HG02571 (cell line): ENCODE measurements at regions not wholly inside any gene's neighbourhood (a gene's known extent, or its start where the extent isn't known, plus 50 kb on each side); places are given as distances from the start of the nearest gene placed in this dataset.
"Not testable (repeated sequence)": the region's sequence is repeated elsewhere in the genome, so short reads cannot be mapped to it uniquely, and the experiment has no call there.

ENCODE experiments used
- ATAC-seq: cut with Tn5 transposase; IDR thresholded peaks from one replicate; pipeline ENCODE4 v1.9.1; 2021; ENCODE audit warnings: mild to moderate bottlenecking, moderate library complexity; ENCODE audit not compliant: unreplicated experiment

DNA sequence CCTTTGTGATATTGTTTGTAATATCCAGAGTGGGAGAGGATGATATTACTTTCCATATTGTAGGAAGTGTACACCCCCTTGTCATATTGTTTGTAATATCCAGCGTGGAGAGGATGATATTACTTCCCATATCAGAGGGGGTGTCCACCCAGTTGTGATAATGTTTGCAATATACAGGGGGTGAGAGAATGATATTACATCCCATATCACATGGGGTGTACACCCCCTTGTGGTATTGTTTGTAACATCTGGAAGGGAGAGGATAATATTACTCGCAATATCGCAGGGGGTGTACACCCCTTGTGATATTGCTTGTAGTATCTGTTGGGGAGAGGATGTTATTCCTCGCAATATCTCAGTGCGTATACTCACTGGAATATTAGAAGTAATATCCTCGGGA, 61.5 kb downstream of the PRSS23 start:
- ATAC-seq = no peak

DNA sequence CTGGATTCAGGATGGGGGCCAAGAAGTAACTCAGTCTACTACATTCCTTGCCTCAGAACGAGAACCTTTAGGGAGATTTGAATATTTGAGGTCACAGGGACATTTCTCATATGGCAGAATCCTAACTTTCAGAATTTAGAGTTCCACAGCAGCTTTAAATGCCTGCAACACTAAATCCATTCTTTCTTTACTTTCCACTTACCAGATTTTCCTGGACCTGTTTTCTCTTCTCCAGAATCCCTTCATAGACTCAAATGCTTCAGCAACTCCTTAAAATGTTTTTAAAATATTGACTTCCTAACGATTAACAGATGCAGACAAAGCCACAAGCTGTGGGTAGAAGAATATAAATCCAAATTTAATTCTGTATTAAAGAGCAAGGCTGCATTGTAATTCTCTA, 63.1 kb downstream of the PRSS23 start:
- no peak for ATAC-seq

DNA sequence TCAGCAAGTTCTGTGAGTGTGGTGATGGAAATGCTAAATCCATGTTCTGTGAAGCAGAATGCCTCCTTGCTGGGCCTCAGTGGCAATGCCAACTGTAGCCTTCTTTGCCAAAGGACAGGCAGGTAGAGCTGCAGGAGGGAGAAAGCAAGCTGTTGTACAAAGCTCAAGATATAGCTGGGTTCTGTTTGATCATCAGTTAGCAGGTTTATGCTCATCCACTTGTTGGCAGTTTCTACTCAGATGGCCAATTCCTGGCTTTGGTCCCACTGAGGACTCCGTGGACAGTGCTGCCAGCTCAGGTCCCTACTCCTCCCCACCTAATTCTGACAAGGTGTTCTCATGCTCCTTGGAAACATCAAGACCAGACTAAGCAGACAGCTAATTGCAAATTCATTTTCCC, 65.1 kb downstream of the PRSS23 start:
- ATAC-seq = no peak

DNA sequence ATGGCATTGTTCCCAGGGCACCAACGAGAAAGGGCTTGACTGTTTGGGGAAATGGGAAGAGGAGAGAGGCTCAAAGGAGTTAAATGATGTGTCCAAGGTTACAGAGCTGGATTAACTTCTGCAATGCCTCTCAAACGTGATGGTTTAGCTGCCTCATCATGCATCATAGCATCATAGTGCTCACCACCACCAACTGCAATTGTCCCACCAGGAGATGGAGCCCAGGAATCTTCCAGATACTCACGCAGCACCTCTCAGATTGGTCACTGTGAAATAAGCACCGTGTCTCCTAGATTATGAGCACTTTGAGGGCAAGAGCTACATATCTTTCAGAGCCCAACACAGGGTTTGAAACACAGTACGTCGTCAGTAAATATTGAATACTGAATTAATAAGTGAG, 69.2 kb downstream of the PRSS23 start:
- no peak for ATAC-seq

DNA sequence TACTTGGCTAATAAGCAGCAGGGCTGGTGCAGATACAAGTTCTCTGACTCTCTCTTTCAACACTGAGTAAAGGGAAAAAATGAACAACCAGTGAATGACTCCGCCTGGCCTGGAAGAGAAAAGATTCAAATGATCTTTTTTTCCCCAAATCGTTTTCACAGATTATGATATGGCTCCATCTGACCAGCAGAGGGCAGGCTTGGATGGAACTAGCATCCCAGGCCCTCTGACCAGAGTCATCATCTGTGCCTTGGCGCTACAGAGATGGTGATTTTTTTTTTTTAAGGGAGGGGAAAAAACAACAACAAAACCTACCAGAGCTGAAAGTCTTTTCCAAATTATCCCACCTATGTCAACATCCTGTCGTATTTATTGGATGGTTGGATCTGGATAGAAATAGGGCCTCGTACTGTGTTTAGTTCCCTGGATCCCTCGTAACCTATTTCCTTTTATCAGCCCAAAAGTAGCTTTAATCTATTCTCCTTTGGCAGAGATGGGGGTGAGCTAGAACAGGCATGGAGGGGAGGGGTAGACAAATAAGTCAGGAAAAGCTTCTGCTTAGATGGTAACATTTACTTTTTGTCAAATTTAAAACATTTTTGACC, 69.7 kb downstream of the PRSS23 start:
- peak; percentile 73 for ATAC-seq

DNA sequence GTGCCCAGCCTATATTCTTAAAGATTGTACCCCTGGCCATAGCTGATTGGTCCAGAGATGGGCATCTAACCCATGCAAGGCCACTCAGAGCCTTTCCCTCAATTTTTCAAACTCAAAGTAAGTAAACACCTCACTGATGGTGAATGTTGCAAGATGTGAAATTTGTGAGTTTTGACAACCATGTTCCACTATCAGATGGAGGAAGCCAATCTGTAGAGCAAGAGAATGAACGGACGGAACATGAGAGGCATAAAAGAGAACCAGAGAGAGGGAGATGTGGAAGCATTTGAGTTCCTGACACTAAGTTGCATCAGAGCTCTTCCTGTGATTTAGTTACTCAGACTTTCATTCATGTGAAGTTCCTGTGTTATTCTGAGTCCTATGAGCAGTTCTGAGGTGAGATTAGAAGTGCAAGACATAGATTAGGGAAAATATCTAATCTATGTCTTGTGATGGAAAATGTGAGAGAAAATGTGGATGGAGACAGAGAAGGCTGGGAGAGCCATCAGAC, 73.3 kb downstream of the PRSS23 start:
- no peak for ATAC-seq

DNA sequence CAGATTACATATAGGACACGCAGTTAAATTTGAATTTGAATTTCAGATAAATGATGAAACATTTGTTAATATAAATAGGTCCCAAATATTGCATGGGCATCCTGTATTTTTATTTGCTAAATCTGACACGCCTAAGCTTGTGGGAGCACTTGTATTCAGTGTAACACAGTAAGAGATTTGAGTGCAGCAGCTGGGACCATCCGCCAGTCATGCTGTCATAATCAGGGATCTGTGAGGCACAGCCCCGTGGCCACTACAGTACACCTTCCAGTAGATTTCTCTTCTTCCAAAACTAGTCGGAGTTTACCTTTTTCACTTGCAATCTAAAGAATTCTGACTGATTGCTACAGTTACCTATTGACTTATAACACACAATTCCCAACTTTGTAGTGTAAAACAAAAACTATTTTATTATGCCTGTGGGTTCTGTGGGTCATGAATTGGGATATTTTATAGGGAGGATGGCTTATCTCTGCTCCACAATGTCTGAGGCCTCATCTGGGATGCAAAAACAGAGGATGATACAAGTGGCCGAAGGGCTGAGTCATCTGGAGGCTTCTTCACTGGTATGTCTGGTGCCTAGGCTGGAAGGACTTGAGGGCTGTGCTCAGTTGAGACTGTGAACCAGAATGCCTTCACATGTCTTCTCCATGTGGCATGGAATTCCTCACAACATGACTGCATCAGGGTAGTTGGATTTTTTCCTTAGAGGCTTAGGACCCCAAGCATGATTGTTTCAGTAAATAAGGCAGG, 74.1 kb downstream of the PRSS23 start:
- no peak for ATAC-seq

DNA sequence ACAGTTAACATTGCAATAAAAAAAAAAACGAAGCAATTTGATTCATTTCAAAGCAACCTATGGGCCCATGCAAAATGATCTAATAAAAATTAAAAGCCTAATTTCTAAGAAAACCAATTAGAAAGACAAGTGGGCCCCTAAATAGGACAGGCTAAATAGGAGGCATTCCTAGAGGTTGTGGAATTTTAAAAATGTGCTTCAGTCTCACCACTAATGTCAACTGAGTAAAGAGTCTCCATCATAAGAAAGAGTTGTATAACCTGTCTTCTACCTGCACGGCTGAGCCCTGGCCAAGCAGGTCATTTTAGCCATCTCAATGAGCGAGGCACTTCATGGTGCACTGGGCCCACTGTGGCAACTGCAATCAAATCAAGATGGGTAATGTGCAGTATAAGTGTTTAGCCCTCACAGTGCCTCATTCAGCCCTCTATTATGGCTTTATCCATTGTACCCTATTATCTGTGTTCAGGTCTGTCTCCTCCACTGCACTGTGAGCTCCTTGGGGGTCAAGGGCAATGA, 76.4 kb downstream of the PRSS23 start:
- ATAC-seq = no peak

DNA sequence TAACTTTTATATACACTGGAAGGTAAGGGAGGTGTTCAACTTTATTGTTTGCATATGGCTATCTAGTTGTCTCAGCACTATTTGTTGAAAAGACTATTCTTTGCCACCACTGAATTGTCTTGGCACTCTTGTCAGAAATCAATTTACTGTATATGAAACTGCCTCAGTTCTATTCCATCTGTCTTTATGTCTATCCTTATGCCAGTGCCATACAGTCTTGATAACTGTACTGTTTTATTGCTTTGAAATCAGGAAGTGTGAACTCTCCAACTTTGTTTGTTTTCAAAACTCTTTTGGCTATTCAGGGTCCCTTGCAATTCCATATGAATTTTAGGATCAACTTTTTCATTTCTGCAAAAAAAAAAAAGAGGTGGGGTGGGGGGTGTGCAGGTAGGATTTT, 77.2 kb downstream of the PRSS23 start:
- ATAC-seq = no peak

DNA sequence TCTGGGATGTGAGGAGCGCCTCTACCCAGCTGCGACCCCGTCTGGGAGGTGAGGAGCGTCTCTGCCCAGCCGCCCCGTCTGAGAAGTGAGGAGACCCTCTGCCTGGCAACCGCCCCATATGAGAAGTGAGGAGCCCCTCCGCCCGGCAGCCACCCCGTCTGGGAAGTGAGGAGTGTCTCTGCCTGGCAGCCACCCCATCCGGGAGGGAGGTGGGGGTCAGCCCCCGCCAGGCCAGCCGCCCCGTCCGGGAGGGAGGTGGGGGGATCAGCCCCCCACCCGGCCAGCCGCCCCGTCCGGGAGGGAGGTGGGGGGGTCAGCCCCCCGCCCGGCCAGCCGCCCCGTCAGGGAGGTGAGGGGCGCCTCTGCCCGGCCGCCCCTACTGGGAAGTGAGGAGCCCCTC, 76.0 kb downstream of the FZD4 start:
- ATAC-seq = not testable (repeated sequence)

DNA sequence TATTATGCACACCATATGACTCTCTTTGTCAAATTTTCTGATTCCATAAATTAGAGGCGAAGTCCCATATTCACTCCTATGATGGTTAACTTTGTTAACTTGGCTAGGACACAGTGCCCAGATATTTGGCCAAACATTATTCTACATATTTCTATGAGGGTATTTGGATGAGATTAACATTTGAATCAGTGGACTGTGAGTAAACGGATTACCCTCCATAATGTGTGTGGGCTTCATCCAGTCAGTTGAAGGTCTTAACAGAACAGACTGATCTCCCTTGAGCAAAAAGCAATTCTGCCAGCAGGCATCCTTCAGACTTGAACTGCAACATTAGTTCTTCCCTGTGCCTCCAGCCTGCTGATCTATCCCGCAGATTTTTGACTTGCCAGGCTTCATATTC, 69.9 kb downstream of the FZD4 start:
- no peak for ATAC-seq

DNA sequence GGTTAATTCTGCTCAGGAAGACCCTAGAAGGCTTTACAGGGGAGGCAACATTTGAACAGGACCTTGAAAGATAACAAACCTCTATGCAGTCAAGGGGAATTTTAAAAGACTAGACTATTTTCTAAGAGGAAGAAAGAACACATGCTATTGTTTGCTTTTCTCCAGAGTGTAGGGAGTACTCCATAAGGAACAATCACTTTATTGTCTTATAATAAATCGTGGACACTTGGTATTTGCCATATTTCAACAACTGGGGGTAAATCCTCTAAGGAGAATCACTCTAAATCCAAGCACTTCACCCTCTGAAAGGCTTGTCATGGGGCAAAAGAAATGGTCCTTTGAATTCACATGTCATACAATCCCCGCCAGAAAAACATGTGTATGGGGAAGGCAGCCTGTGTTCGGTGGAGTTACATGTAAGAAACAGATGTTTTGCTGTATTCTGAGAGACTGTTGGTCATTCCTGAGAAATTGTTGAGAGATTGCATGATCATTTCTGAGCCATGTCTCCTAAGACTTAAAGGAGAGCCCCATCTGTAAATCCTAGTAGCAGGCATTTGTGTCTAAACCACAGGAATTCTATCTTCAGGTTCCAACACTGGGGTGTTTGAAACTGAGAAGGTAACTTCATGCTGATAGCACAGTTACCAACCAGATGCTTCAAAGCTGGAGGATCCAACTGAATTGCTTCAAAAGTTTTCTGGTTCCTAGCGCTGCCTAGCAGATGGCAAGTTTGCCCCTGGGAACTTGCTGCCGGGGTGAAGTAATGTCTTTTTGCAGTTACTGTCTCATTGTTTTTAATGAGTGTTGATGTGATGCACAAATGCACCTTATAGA, 66.8 kb downstream of the FZD4 start:
- no peak for ATAC-seq

DNA sequence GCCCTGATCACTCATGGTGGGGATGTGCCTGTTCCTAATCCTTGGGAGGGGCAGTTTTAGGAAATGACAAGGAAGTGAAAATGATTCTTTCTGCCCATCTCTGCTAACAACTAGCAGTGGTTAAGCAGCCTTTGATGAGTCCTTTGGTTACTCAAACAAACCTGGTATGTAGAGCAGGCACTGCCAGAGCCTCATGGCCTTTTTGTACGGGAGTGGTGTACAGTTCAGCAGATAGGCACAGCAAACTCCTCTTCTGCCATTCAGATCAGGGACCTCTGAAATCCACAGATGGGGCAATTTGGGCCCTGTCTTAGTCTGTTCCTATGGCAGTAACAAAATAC, 66.2 kb downstream of the FZD4 start:
- no peak for ATAC-seq

DNA sequence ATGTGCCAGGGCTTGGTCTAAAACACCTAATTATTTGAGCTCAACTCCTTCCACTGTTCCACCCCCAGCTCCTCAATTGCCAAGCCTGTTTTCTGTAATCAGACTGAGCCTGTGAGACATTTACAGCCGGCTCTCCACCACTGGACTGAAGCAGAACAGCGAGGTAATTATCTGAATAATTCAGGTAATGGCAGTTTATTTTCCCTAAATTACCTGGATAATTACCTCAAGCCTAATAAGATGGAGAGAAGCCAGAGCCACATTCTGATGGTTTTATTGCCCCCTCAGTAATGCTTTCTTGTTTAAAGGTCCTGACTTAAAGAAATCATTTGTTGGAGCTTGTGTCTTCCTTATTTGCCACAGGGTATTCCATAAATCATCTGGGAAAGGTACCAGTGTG, 64.2 kb downstream of the FZD4 start:
- ATAC-seq = no peak

DNA sequence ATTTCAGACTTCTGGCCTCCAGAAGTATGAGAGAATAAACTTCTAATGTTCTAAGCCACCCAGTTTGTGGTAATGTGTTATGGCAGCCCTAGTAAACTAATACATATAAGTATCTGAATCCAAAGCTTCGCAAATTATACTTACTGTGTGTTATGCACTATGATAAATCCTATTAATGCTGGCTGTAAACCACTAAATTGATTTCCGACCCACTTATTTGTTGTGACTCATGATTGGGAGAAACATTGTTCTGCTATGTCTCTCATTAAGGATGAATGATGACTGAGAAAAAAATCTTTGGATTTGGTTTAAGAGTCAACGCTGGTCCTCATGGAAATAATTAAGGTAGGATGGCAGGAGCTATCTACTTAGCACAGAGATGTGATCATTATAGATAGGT, 62.0 kb downstream of the FZD4 start:
- no peak for ATAC-seq
